T-cell (primary cell): ENCODE measurements at regions not wholly inside any gene's neighbourhood (a gene's known extent, or its start where the extent isn't known, plus 50 kb on each side); places are given as distances from the start of the nearest gene placed in this dataset.
A peak's percentile ranks its signal among the peaks of the same experiment; 100 is the strongest.
"Not testable (repeated sequence)": the region's sequence is repeated elsewhere in the genome, so short reads cannot be mapped to it uniquely, and the experiment has no call there.

Source experiments
- ATAC-seq, 4 experiments: fragments of 200-7000 bp in 3 of 4; fragments of 150-1000 bp in 1 of 4; cut with Tn5 transposase; replicated peaks in 1 of 4; 1 replicate in 3 of 4; 2 replicates in 1 of 4; pipeline ENCODE4 v1.10.0; 2021; ENCODE audit warnings: moderate library complexity in 3 of 4, mild to moderate bottlenecking in 2 of 4, moderate number of reproducible peaks in 1 of 4
- CTCF ChIA-PET, 2 donors: fragments of 300-600 bp; sonication (Branson Sonifier 250); formaldehyde crosslinking; loops; one replicate each; lab custom pipeline; 2022; ENCODE audit warnings: antibody characterized with exemption in 2 of 2; lab: Charles Lee
- POLR2A ChIA-PET, 2 donors: fragments of 300-600 bp; sonication (Branson Sonifier 250); formaldehyde crosslinking; loops; one replicate each; lab custom pipeline; 2022; ENCODE audit warnings: antibody characterized with exemption in 2 of 2; lab: Charles Lee
- DNase-seq, 35 experiments: peaks; one replicate each; pipeline versions ENCODE4 v3.0.0 to v3.0.0-alpha.2; 2013 to 2023
- H3K27ac ChIP-seq: one replicate; pipeline ENCODE4 v1.5.1; 2013; ENCODE audit warnings: low read length
- H3K27me3 ChIP-seq, 2 experiments: replicated peaks in 1 of 2; 1 replicate in 1 of 2; 2 replicates in 1 of 2; pipeline versions ENCODE4 v1.6.1 to v1.7.0; 2013; ENCODE audit warnings: low read length in 1 of 2, mixed read lengths in 1 of 2; ENCODE audit not compliant: control insufficient read depth in 2 of 2, insufficient read depth in 2 of 2; ENCODE audit errors: extremely low read depth in 1 of 2
- H3K36me3 ChIP-seq, 2 donors: 1 replicate in 1 of 2; 2 replicates in 1 of 2; pipeline versions ENCODE4 v1.6.1 to v1.7.0; 2013; ENCODE audit warnings: low read length in 1 of 2; ENCODE audit not compliant: control insufficient read depth in 2 of 2, insufficient read depth in 1 of 2; ENCODE audit errors: extremely low read depth in 1 of 2
- H3K4me1 ChIP-seq, 2 experiments: 1 replicate in 1 of 2; 2 replicates in 1 of 2; pipeline versions ENCODE4 v1.6.1 to v1.7.0; 2013; ENCODE audit warnings: low read length in 2 of 2, mixed read lengths in 1 of 2; ENCODE audit not compliant: insufficient read depth in 2 of 2, control insufficient read depth in 1 of 2; ENCODE audit errors: extremely low read depth in 1 of 2
- H3K4me3 ChIP-seq, 2 donors: 1 replicate in 1 of 2; 2 replicates in 1 of 2; pipeline versions ENCODE4 v1.5.1 to v1.7.0; 2013; ENCODE audit warnings: mild to moderate bottlenecking in 2 of 2, low read length in 1 of 2, moderate library complexity in 1 of 2; ENCODE audit not compliant: control insufficient read depth in 1 of 2; ENCODE audit errors: extremely low read depth in 1 of 2
- H3K9me3 ChIP-seq: 2 replicates; pipeline ENCODE4 v1.7.0; 2013
- H3K27ac Mint-ChIP-seq, 2 donors: one replicate each; pipeline ENCODE4 v1.8.0; 2020 to 2021; ENCODE audit warnings: mild to moderate bottlenecking in 2 of 2, mixed read lengths in 2 of 2
- H3K27me3 Mint-ChIP-seq, 2 donors: one replicate each; pipeline ENCODE4 v1.8.0; 2021 to 2022; ENCODE audit warnings: mixed read lengths in 2 of 2
- H3K36me3 Mint-ChIP-seq: one replicate; pipeline ENCODE4 v1.8.0; 2021; ENCODE audit warnings: mixed read lengths
- H3K4me1 Mint-ChIP-seq, 3 donors: one replicate each; pipeline ENCODE4 v1.8.0; 2020 to 2022; ENCODE audit warnings: mixed read lengths in 3 of 3, mild to moderate bottlenecking in 1 of 3
- H3K4me3 Mint-ChIP-seq, 3 donors: one replicate each; pipeline ENCODE4 v1.8.0; 2020 to 2022; ENCODE audit warnings: mild to moderate bottlenecking in 3 of 3, mixed read lengths in 3 of 3, moderate library complexity in 3 of 3
- H3K9me3 Mint-ChIP-seq, 3 donors: one replicate each; pipeline ENCODE4 v1.8.0; 2020 to 2022; ENCODE audit warnings: mixed read lengths in 3 of 3
- WGBS: methylation state at CpG from one replicate; pipeline ENCODE4 v1.1.5; 2013; ENCODE audit warnings: missing lambda C conversion rate; ENCODE audit not compliant: insufficient coverage; 5-methylcytosine and 5-hydroxymethylcytosine counted together

GRCh38 chr2:64250751-64251423 lies 106.7 kb upstream of the PELI1 start:
- Histone ChIP-seq H3K27me3 (no peaks in the 10 kb centered on the region), H3K4me1 (no peaks in the 10 kb centered on the region), H3K9me3 (no peaks in the 10 kb centered on the region), H3K27ac (no peak overlapping the region), H3K36me3 (no peaks in the 10 kb centered on the region), H3K4me3 (no peak overlapping the region)
- Mint-ChIP-seq H3K4me1 (no peaks in the 10 kb centered on the region), H3K27me3 (no peaks in the 10 kb centered on the region), H3K36me3 (peaks cover 3% of the 10 kb centered on the region), H3K27ac (no peak overlapping the region), H3K9me3 (no peaks in the 10 kb centered on the region), H3K4me3 (no peak overlapping the region)
- no CpG with 5 or more reads among the region's 7 CpGs for WGBS
- POLR2A ChIA-PET: interaction anchor here in 1 of 2 donors (0.5 kb wide), 1 partner anchor 243 kb away, joined by 4 read pairs; no protein-coding TSS in a partner anchor
- DNase-seq (no peak), ATAC-seq (no peak)
- CTCF ChIA-PET: no interaction called here

DNA sequence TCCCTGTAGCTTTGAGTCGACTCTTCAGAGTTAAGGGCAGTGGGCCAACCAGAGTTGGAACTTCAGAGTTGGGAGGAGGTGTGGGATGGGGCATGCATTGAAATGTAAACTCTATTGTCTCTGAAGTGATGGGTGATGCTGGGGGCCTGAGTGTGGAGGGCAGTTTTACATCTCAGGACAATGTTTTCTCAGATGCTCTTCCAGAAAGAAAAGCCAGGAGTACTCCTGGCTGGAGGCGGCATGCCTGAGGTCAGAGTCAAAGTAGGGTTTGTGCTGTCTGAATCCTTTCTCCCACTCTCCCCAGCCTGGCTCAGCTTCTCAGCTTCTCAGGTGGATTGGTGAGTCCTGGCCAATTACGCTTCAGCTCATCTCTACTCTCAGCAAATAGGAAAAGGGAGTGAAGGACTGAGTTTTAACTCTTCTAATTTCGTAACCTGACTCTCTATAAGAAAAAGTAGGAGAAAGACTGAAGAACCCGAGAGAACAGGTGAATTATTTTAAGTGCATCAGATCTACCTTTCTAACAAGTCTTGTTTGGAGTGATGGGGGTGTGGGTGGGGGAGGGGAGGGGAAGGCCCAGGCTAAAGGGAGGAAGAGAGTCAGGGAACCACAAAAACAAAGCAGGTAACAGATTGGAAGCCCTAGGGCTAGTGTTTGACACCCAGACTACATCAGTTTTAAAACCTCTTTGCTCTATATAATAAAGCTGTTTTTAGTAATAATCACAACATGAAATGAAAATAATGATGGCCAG lies 107.5 kb upstream of the PELI1 start:
- Mint-ChIP-seq H3K36me3 (peaks cover 3% of the 10 kb centered on the region), H3K27me3 (no peaks in the 10 kb centered on the region), H3K9me3 (no peaks in the 10 kb centered on the region), H3K4me3 (no peak overlapping the region), H3K4me1 (no peaks in the 10 kb centered on the region), H3K27ac (no peak overlapping the region)
- H3K4me1 ChIP-seq: no peaks in the 10 kb centered on the region
- no peak for DNase-seq
- ChIA-PET POLR2A (interaction anchor here in 1 of 2 donors (0.5 kb wide), 1 partner anchor 242 kb away, joined by 4 read pairs; no protein-coding TSS in a partner anchor), CTCF (no interaction called here)
- no peaks in the 10 kb centered on the region for H3K27me3 ChIP-seq
- ATAC-seq: no peak
- H3K36me3 ChIP-seq: no peaks in the 10 kb centered on the region
- H3K4me3 ChIP-seq: no peak overlapping the region
- no peak overlapping the region for H3K27ac ChIP-seq
- WGBS: 100% methylated on average over 1 of the region's 5 CpGs
- H3K9me3 ChIP-seq: no peaks in the 10 kb centered on the region

DNA sequence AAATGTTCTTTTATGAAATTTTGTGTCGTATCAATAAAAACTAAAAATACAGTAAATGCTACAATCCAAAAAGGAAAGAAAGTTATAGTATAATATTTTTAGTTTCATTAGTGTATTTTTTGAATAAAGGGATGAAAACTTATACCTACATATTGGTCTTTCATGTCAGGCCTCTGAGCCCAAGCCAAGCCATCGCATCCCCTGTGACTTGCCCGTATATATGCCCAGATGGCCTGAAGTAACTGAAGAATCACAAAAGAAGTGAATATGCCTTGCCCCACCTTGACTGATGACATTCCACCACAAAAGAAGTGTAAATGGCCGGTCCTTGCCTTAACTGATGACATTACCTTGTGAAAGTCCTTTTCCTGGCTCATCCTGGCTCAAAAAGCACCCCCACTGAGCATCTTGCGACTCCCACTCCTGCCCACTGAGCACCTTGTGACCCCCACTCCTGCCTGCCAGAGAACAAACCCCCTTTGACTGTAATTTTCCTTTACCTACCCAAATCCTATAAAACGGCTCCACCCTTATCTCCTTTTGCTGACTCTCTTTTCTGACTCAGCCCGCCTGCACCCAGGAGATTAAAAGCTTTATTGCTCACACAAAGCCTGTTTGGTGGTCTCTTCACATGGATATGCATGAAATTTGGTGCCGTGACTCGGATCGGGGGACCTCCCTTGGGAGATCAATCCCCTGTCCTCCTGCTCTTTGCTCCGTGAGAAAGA lies 108.2 kb upstream of the PELI1 start:
- DNase-seq, H3K9me3 Mint-ChIP-seq, ATAC-seq, H3K27ac ChIP-seq, H3K36me3 ChIP-seq, H3K27me3 Mint-ChIP-seq, CTCF ChIA-PET, H3K36me3 Mint-ChIP-seq, H3K4me1 Mint-ChIP-seq, H3K27ac Mint-ChIP-seq, H3K4me3 Mint-ChIP-seq, H3K4me3 ChIP-seq, POLR2A ChIA-PET, H3K27me3 ChIP-seq, H3K9me3 ChIP-seq, H3K4me1 ChIP-seq: not testable (repeated sequence)
- WGBS: no CpG with 5 or more reads among the region's 11 CpGs

DNA sequence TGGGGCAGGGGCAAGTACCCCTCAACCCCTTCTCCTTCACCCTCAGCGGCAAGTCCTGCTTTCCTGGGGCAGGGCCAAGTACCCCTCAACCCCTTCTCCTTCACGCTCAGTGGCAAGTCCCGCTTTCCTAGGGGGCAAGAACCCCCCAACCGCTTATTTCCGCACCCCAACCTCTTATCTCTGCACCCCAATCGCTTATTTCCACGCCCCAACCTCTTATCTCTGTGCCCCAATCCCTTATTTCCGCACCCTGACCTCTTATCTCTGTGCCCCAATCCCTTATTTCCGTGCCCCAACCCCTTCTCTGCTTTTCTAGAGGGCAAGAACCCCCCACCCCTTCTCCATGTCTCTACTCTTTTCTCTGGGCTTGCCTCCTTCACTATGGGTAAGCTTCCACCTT lies 109.2 kb upstream of the PELI1 start:
- H3K27ac Mint-ChIP-seq, H3K27me3 Mint-ChIP-seq, H3K4me3 Mint-ChIP-seq, POLR2A ChIA-PET, H3K36me3 ChIP-seq, ATAC-seq, H3K4me1 ChIP-seq, H3K9me3 Mint-ChIP-seq, CTCF ChIA-PET, H3K36me3 Mint-ChIP-seq, H3K4me1 Mint-ChIP-seq, H3K27ac ChIP-seq, H3K9me3 ChIP-seq, DNase-seq, H3K4me3 ChIP-seq, H3K27me3 ChIP-seq: not testable (repeated sequence)
- WGBS: no CpG with 5 or more reads among the region's 9 CpGs

- peaks cover 7 to 12% (median 11%) of the 10 kb centered on the region in 3 donors for H3K4me1 Mint-ChIP-seq
- WGBS: 80% methylated on average over 1 of the region's 5 CpGs
- no peak for ATAC-seq
These were observed 114.3 kb upstream of the PELI1 start for GRCh38 chr2:64258566-64258965.

DNA sequence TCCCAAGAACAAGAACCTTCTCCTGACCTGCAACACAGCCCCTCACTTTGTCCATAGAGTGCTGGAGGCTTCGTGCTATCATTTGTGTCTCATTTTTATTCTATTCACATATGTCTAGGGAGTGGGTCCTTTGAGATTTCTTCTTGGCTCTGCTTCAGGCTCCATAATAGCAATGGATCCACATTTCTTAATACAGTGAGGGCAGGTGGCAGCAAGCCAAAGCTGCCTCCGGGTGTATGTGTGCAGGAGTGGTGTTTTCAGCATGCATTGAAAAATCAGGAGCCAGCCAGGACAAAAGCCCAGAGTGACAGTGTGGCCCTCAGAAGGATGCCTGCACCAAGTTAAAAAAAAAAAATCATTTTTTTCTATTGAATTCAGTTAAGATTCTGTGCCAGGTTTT lies 115.1 kb upstream of the PELI1 start:
- Mint-ChIP-seq H3K27me3 (no peaks in the 10 kb centered on the region), H3K4me3 (no peak overlapping the region), H3K9me3 (no peaks in the 10 kb centered on the region), H3K27ac (peak overlapping the region in 1 of 2 donors; percentile 44), H3K36me3 (no peaks in the 10 kb centered on the region), H3K4me1 (peaks cover 7 to 12% (median 11%) of the 10 kb centered on the region in 3 donors)
- CTCF ChIA-PET: no interaction called here
- no peak for DNase-seq
- no peak for ATAC-seq
- POLR2A ChIA-PET: no interaction called here
- H3K4me1 ChIP-seq: peaks cover 7 to 9% of the 10 kb centered on the region in 2 experiments
- no peaks in the 10 kb centered on the region for H3K27me3 ChIP-seq
- H3K36me3 ChIP-seq: no peaks in the 10 kb centered on the region
- H3K27ac ChIP-seq: no peak overlapping the region
- WGBS: no CpG with 5 or more reads among the region's 2 CpGs
- H3K4me3 ChIP-seq: no peak overlapping the region
- H3K9me3 ChIP-seq: no peaks in the 10 kb centered on the region

More at GRCh38 chr2:64258566-64258965, 114.3 kb upstream of the PELI1 start:
- Mint-ChIP-seq H3K4me3 (no peak overlapping the region), H3K9me3 (no peaks in the 10 kb centered on the region), H3K27me3 (no peaks in the 10 kb centered on the region), H3K36me3 (no peaks in the 10 kb centered on the region), H3K27ac (no peak overlapping the region)
- H3K27me3 ChIP-seq: no peaks in the 10 kb centered on the region
- H3K9me3 ChIP-seq: no peaks in the 10 kb centered on the region
- H3K27ac ChIP-seq: no peak overlapping the region
- no peak overlapping the region for H3K4me3 ChIP-seq
- ChIA-PET CTCF (no interaction called here), POLR2A (interaction anchor here in 1 of 2 donors (0.7 kb wide), 1 partner anchor 47 kb away, joined by 3 read pairs; no protein-coding TSS in a partner anchor)
- H3K36me3 ChIP-seq: no peaks in the 10 kb centered on the region
- peaks cover 7 to 9% of the 10 kb centered on the region in 2 experiments for H3K4me1 ChIP-seq
- no peak for DNase-seq
